Adipocyte (in vitro differentiated cells): ENCODE measurements at regions not wholly inside any gene's neighbourhood (a gene's known extent, or its start where the extent isn't known, plus 50 kb on each side); places are given as distances from the start of the nearest gene placed in this dataset.

Experiments
- DNase-seq: peaks from one replicate; pipeline ENCODE4 v3.0.0-alpha.2; 2015; ENCODE audit warnings: low read depth
- H3K27me3 ChIP-seq: replicated peaks from 2 replicates; pipeline ENCODE4 v1.7.0; 2013; ENCODE audit warnings: mild to moderate bottlenecking, low read length, moderate library complexity; ENCODE audit not compliant: control insufficient read depth, insufficient read depth
- H3K36me3 ChIP-seq: 2 replicates; pipeline ENCODE4 v1.7.0; 2013; ENCODE audit warnings: low read length, mild to moderate bottlenecking, moderate library complexity; ENCODE audit not compliant: control insufficient read depth, insufficient read depth, severe bottlenecking
- H3K4me1 ChIP-seq: 2 replicates; pipeline ENCODE4 v1.7.0; 2013; ENCODE audit warnings: mild to moderate bottlenecking, low read length, moderate library complexity; ENCODE audit not compliant: control insufficient read depth, insufficient read depth
- H3K4me3 ChIP-seq: 2 replicates; pipeline ENCODE4 v1.7.0; 2013; ENCODE audit warnings: mild to moderate bottlenecking, low read length, moderate library complexity
- H3K9ac ChIP-seq: 2 replicates; pipeline ENCODE4 v1.7.0; 2013; ENCODE audit warnings: mild to moderate bottlenecking, low read length, moderate library complexity
- H3K9me3 ChIP-seq: 2 replicates; pipeline ENCODE4 v1.7.0; 2013; ENCODE audit warnings: mild to moderate bottlenecking, low read length, moderate library complexity; ENCODE audit not compliant: control insufficient read depth

DNA sequence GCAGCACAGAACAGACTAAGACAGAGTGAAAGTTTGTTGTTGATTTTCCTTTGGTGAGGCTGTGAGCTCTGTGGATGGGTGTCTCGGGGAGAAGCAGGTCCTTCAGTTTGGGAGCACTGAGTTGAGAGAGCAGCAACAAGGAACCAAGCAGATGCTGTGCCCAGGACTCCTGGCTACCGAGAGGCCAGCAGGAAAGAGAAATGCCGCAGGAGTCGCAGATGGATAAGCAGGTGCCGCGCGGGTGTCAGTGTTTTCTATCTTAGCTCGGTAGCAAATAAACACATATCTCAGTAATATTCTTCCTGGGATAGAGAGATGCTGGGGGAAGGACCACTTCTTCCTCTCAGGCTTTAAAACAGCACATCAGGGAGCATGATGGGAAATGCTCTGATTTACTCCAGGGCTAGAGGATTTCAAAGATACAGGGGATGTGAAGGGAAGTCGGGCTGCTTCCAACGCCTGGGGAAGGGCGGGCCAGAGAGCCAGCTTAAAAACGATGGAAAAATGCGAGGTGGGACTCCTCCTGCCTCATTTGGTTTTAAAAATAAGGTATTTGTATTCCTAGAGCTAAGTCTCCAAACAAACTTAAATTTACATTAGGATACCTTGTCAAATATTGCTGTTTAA is 470.7 kb upstream of the B3GAT1 start:
- Histone ChIP-seq H3K9me3 (no peaks in the 10 kb centered on the region), H3K4me3 (no peak overlapping the region), H3K4me1 (no peaks in the 10 kb centered on the region), H3K27me3 (peaks cover 30% of the 10 kb centered on the region), H3K36me3 (no peaks in the 10 kb centered on the region), H3K9ac (no peak overlapping the region)
- DNase-seq: no peak

DNA sequence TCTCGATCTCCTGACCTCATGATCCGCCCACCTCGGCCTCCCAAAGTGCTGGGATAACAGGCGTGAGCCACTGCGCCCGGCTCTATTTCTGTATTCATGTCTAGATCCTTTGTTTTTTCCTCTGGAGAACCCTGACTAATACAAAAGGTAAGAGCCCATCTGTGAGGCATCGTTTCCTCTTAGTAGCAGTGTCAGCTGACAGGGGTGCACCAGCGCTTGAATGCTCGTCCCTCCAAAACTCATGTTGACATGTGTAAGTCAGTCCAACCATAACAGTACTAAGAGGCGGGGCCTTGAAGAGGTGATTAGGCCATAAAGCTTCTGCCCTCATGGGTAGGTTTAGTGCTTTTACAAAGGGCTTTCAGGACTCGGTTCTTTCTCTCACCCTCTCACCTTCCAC is 470.1 kb upstream of the B3GAT1 start:
- H3K9ac ChIP-seq: no peak overlapping the region
- H3K27me3 ChIP-seq: peaks cover 30% of the 10 kb centered on the region
- no peaks in the 10 kb centered on the region for H3K4me1 ChIP-seq
- no peak overlapping the region for H3K4me3 ChIP-seq
- H3K36me3 ChIP-seq: no peaks in the 10 kb centered on the region
- DNase-seq: no peak
- H3K9me3 ChIP-seq: no peaks in the 10 kb centered on the region

DNA sequence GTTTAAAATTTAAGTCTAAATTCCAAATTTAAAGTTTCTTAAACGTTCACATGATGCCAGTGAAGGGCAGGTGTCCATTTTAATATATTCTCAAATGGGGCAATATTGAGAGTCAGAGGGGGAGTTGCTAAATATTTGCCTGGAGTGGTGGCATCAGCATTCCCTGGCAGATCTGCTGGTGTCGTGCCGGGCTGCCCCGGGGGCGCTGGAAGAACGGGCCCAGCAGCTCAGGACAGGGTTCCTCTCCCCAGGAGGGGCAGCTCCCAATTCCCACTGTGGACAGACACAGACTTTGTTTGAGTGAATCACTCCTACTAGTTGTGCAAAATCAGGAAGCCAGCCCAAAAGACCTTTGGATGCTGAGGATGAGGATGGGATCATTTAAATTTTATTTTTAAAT is 468.7 kb upstream of the B3GAT1 start:
- H3K4me3 ChIP-seq: no peak overlapping the region
- peaks cover 32% of the 10 kb centered on the region for H3K27me3 ChIP-seq
- no peak overlapping the region for H3K9ac ChIP-seq

DNA sequence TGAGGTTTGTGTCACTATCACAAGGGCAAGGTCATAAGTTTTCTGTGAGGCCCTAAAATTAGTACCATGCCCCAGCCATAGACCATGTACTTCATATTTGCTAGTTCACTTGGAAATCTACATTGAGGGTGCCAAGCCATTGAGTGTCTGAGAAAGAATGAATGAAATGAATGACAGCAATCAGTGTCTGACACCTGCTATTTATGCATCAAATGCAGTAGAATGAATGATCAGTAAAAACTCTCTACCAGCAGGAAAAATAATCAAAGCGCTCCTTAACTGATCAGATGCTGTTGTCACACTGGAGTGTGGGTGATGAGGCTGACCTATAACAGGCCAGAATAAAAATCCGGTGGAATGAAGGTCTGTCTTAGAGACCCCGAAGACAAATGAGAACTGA is 467.9 kb upstream of the B3GAT1 start:
- Histone ChIP-seq H3K27me3 (peaks cover 28% of the 10 kb centered on the region), H3K4me3 (no peak overlapping the region), H3K9ac (no peak overlapping the region), H3K9me3 (no peaks in the 10 kb centered on the region), H3K4me1 (no peaks in the 10 kb centered on the region), H3K36me3 (no peaks in the 10 kb centered on the region)
- DNase-seq: no peak

More for the DNA sequence above, 468.7 kb upstream of the B3GAT1 start:
- no peaks in the 10 kb centered on the region for H3K36me3 ChIP-seq
- H3K4me1 ChIP-seq: no peaks in the 10 kb centered on the region
- H3K9me3 ChIP-seq: no peaks in the 10 kb centered on the region
- no peak for DNase-seq

DNA sequence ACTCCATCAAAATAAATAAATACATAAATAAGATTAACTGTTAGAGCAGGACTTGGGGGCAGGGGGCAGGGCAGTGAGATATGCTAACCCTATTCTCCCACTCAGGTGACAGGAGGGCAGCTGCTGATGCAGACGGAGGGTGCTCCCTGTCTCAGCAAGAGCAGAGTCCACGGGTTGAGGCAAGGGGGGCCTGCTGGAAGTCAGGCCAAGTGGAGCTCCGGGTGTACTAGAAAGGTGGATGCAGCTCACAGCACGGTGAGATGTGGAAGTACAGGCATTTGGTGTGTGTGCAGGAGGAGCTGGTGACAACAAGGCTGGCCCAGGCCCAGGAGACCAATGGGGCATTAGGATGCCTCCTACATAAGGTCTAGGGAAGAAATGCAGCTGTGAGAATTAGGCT is 467.3 kb upstream of the B3GAT1 start:
- H3K4me1 ChIP-seq: no peaks in the 10 kb centered on the region
- peaks cover 33% of the 10 kb centered on the region for H3K27me3 ChIP-seq
- no peak overlapping the region for H3K4me3 ChIP-seq
- no peak for DNase-seq
- H3K9ac ChIP-seq: no peak overlapping the region
- no peaks in the 10 kb centered on the region for H3K36me3 ChIP-seq
- H3K9me3 ChIP-seq: no peaks in the 10 kb centered on the region

GRCh38 chr11:134878785-134879184 is 466.7 kb upstream of the B3GAT1 start:
- no peak overlapping the region for H3K9ac ChIP-seq
- no peaks in the 10 kb centered on the region for H3K4me1 ChIP-seq
- no peaks in the 10 kb centered on the region for H3K36me3 ChIP-seq
- no peak overlapping the region for H3K4me3 ChIP-seq
- H3K27me3 ChIP-seq: peaks cover 35% of the 10 kb centered on the region
- DNase-seq: no peak
- H3K9me3 ChIP-seq: no peaks in the 10 kb centered on the region

DNA sequence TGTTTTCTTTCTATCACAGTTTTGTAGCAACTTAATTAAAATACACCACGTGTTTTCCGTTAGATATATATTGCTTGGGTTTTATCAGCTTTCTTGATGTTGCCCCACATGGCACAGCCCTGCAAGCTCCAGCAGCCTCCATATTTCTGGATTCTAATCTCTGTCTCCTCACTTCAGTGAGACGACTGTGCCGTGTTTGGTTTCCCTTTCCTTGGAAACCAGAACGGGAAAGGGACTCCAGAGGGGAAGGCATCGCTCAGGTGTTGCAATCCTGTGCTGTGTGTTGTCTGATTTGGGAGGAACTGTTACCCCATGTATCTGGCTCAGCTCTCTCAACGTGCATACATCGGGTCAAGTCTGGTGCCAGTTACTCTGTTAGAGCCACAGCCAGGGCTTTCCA is 464.2 kb upstream of the B3GAT1 start:
- no peak for DNase-seq
- H3K9ac ChIP-seq: no peak overlapping the region
- no peaks in the 10 kb centered on the region for H3K4me1 ChIP-seq
- peaks cover 26% of the 10 kb centered on the region for H3K27me3 ChIP-seq
- no peak overlapping the region for H3K4me3 ChIP-seq
- H3K9me3 ChIP-seq: no peaks in the 10 kb centered on the region
- no peaks in the 10 kb centered on the region for H3K36me3 ChIP-seq

GRCh38 chr11:134866981-134867675 is 455.1 kb upstream of the B3GAT1 start:
- Histone ChIP-seq H3K36me3 (no peaks in the 10 kb centered on the region), H3K9me3 (no peaks in the 10 kb centered on the region), H3K4me1 (no peaks in the 10 kb centered on the region), H3K27me3 (peaks cover 23% of the 10 kb centered on the region), H3K4me3 (no peak overlapping the region), H3K9ac (no peak overlapping the region)
- no peak for DNase-seq

DNA sequence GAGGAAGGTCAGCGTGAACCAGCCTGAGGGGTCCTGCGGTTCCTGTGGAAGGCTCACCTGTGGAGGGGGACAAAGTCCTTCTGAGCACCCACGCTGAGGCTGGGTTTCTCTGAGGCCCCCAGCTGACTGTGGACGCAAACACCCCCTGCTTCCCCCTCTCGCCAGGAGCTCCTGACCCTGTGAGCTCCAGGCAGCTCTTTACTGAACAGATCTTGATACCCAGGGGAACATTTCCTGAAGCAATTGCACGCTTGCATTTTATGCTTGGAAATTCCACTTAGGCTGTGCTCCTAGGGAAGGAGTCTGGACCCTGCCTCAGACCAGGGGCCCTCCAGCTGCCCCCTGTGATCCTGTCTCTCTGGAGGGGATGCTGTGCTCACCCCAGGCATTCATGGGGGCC is 454.2 kb upstream of the B3GAT1 start:
- H3K27me3 ChIP-seq: peaks cover 23% of the 10 kb centered on the region
- H3K4me1 ChIP-seq: no peaks in the 10 kb centered on the region
- DNase-seq: no peak
- H3K9ac ChIP-seq: no peak overlapping the region
- H3K4me3 ChIP-seq: no peak overlapping the region
- H3K36me3 ChIP-seq: no peaks in the 10 kb centered on the region
- H3K9me3 ChIP-seq: no peaks in the 10 kb centered on the region

DNA sequence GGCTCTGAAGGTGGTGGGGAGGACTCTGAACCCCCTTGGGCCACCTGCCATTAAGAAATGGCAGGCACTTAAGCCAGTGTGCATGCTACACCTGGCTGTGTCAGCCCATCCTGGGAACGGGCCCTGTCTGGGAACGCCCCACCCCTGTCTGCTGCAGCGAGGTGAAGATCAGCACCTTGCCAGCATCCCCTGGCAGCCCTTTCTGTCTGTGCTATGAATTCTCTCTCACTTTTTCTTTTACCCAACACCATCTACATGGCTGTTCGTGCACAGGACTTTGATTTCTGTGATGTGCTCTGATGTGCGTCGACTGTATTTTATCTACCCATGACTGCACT is 452.9 kb upstream of the B3GAT1 start:
- Histone ChIP-seq H3K9me3 (no peaks in the 10 kb centered on the region), H3K4me3 (no peak overlapping the region), H3K36me3 (no peaks in the 10 kb centered on the region)

DNA sequence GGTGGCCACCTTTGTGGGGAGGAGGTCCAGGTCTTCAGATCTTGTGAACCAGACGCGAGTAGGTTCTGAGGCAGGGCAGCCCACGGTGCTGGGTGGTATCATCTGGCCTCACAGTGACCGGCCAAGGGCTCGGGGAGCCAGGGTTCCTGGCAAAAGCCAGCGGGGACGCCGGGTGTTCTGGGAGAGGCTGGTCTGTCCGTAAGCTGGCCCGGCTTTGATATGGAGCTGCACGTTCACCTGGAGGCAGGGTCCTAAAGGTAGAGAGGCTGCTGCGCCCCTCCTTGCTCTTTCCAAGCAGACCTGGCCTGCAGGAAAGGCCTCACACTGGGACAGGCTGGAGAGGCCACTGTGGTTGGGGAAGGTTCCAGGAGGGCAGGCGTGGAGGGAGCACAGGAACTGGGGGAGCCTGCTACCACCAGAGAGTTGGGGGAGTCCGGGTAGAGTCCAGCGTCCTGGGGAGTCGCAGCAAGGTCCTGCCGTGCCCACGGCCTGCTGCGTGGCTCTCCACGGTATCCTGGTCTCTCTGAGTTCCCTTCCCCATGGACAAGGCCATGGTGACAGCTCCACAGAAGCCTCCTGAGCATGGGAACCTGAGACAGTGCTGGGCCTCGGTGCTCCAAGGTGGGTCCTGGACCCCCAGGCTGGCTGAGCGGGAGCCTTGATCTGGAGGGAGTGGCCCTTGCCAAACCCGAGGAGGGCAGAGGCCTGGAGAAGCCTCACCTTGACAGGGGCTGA is 452.4 kb upstream of the B3GAT1 start:
- Histone ChIP-seq H3K4me1 (no peaks in the 10 kb centered on the region), H3K9ac (no peak overlapping the region), H3K4me3 (no peak overlapping the region), H3K9me3 (no peaks in the 10 kb centered on the region), H3K36me3 (no peaks in the 10 kb centered on the region), H3K27me3 (peaks cover 30% of the 10 kb centered on the region)
- no peak for DNase-seq

More for the DNA sequence above, 452.9 kb upstream of the B3GAT1 start:
- DNase-seq: no peak
- H3K9ac ChIP-seq: no peak overlapping the region
- H3K27me3 ChIP-seq: peaks cover 30% of the 10 kb centered on the region
- H3K4me1 ChIP-seq: no peaks in the 10 kb centered on the region
